ENCODE measurements at regions not wholly inside any gene's neighbourhood (a gene's known extent, or its start where the extent isn't known, plus 50 kb on each side); places are given as distances from the start of the nearest gene placed in this dataset.

- H3K9me2 ChIP-seq (replicated peaks; ENCODE audit: insufficient read depth, low read length), result no peaks in the 10 kb centered on the region
- no peak for DNase-seq
Measured at GRCh38 chr7:69052447-69052846, 545.8 kb upstream of the AUTS2 start.

GRCh38 chr7:69060516-69060915 is 537.8 kb upstream of the AUTS2 start:
- Histone ChIP-seq H3K4me3 (ENCODE audit: low read length) (no peak overlapping the region), H3K36me3 (replicated peaks; ENCODE audit: insufficient read depth, low read length) (no peaks in the 10 kb centered on the region), H3K27me3 (replicated peaks; ENCODE audit: insufficient read depth, low read length) (no peaks in the 10 kb centered on the region), H3K4me2 (ENCODE audit: low read depth, low read length) (no peak overlapping the region), H3K27ac (ENCODE audit: low read length) (no peak overlapping the region), H3F3A (ENCODE audit: insufficient read depth, low read length) (no peaks in the 10 kb centered on the region), H2AFZ (ENCODE audit: low read length) (no peak overlapping the region), H4K20me1 (ENCODE audit: insufficient read depth, low read length) (no peaks in the 10 kb centered on the region), H3K4me1 (ENCODE audit: low read length) (no peaks in the 10 kb centered on the region), H3K9me3 (replicated peaks; ENCODE audit: insufficient read depth, low read length) (no peaks in the 10 kb centered on the region), H3K9me2 (replicated peaks; ENCODE audit: insufficient read depth, low read length) (no peaks in the 10 kb centered on the region), H3K79me2 (ENCODE audit: low read length) (no peaks in the 10 kb centered on the region), H3K9ac (ENCODE audit: low read length) (no peak overlapping the region)
- no peak for DNase-seq
- TF ChIP-seq CTCF (IDR thresholded peaks at IDR 0.05; ENCODE audit: low read length), result no peak
- no peak for TF ChIP-seq EZH2phosphoT487 (IDR thresholded peaks at IDR 0.05; ENCODE audit: low read length)

More at GRCh38 chr7:69052447-69052846, 545.8 kb upstream of the AUTS2 start:
- Histone ChIP-seq H3K4me3 (ENCODE audit: low read length) (no peak overlapping the region), H3K36me3 (replicated peaks; ENCODE audit: insufficient read depth, low read length) (no peaks in the 10 kb centered on the region), H4K20me1 (ENCODE audit: insufficient read depth, low read length) (no peaks in the 10 kb centered on the region), H3K27ac (ENCODE audit: low read length) (no peak overlapping the region), H2AFZ (ENCODE audit: low read length) (no peak overlapping the region), H3K9ac (ENCODE audit: low read length) (no peak overlapping the region), H3K79me2 (ENCODE audit: low read length) (no peaks in the 10 kb centered on the region), H3F3A (ENCODE audit: insufficient read depth, low read length) (no peaks in the 10 kb centered on the region), H3K9me3 (replicated peaks; ENCODE audit: insufficient read depth, low read length) (no peaks in the 10 kb centered on the region), H3K4me1 (ENCODE audit: low read length) (no peaks in the 10 kb centered on the region), H3K4me2 (ENCODE audit: low read depth, low read length) (no peak overlapping the region), H3K27me3 (replicated peaks; ENCODE audit: insufficient read depth, low read length) (no peaks in the 10 kb centered on the region)
- TF ChIP-seq EZH2phosphoT487 (IDR thresholded peaks at IDR 0.05; ENCODE audit: low read length) (no peak), EZH2 (optimal IDR thresholded peaks at IDR 0.05; ENCODE audit: low read depth, low read length) (no peak), CTCF (IDR thresholded peaks at IDR 0.05; ENCODE audit: low read length) (no peak)

- Histone ChIP-seq H3K9ac (ENCODE audit: low read length) (no peak overlapping the region), H3K27me3 (replicated peaks; ENCODE audit: insufficient read depth, low read length) (no peaks in the 10 kb centered on the region), H3F3A (ENCODE audit: insufficient read depth, low read length) (no peaks in the 10 kb centered on the region), H3K4me3 (ENCODE audit: low read length) (no peak overlapping the region), H3K79me2 (ENCODE audit: low read length) (no peaks in the 10 kb centered on the region), H2AFZ (ENCODE audit: low read length) (no peak overlapping the region), H3K27ac (ENCODE audit: low read length) (no peak overlapping the region), H3K4me1 (ENCODE audit: low read length) (no peaks in the 10 kb centered on the region), H3K36me3 (replicated peaks; ENCODE audit: insufficient read depth, low read length) (no peaks in the 10 kb centered on the region), H3K9me2 (replicated peaks; ENCODE audit: insufficient read depth, low read length) (no peaks in the 10 kb centered on the region), H4K20me1 (ENCODE audit: insufficient read depth, low read length) (no peaks in the 10 kb centered on the region), H3K9me3 (replicated peaks; ENCODE audit: insufficient read depth, low read length) (no peaks in the 10 kb centered on the region), H3K4me2 (ENCODE audit: low read depth, low read length) (no peak overlapping the region)
- TF ChIP-seq EZH2phosphoT487 (IDR thresholded peaks at IDR 0.05; ENCODE audit: low read length) (no peak), CTCF (IDR thresholded peaks at IDR 0.05; ENCODE audit: low read length) (no peak), EZH2 (optimal IDR thresholded peaks at IDR 0.05; ENCODE audit: low read depth, low read length) (no peak)
- DNase-seq, result no peak
Measured at GRCh38 chr7:69062020-69062765, 536.1 kb upstream of the AUTS2 start.
